Stomach (tissue), 8 donors: ENCODE measurements at regions not wholly inside any gene's neighbourhood (a gene's known extent, or its start where the extent isn't known, plus 50 kb on each side); places are given as distances from the start of the nearest gene placed in this dataset.

Experiments used
- DNase-seq, 2 donors: peaks; one replicate each; pipeline versions ENCODE4 v3.0.0 to v3.0.0-alpha.2; 2013 to 2019
- H3K27ac ChIP-seq, 5 donors: fragments of 200-600 bp in 4 of 5; sonication (generic) in 4 of 5; one replicate each; pipeline ENCODE4 v1.5.1; 2013 to 2019; ENCODE audit warnings: mild to moderate bottlenecking in 1 of 5, moderate library complexity in 1 of 5
- H3K27me3 ChIP-seq, 3 donors: fragments of 200-600 bp; sonication (generic); one replicate each; pipeline ENCODE4 v1.5.1; 2017 to 2019; ENCODE audit warnings: mixed run types in 1 of 3
- H3K36me3 ChIP-seq, 4 donors: fragments of 200-600 bp; sonication (generic); 1 replicate in 3 of 4; 2 replicates in 1 of 4; pipeline ENCODE4 v1.5.1; 2016 to 2019
- H3K4me1 ChIP-seq, 4 donors: fragments of 200-600 bp; sonication (generic); one replicate each; pipeline ENCODE4 v1.5.1; 2016 to 2019
- H3K4me3 ChIP-seq, 4 donors: fragments of 200-600 bp; sonication (generic) in 3 of 4; one replicate each; pipeline ENCODE4 v1.5.1; 2016 to 2019; ENCODE audit warnings: mild to moderate bottlenecking in 1 of 4
- H3K9me3 ChIP-seq, 4 donors: fragments of 200-600 bp; sonication (generic); one replicate each; pipeline ENCODE4 v1.5.1; 2016 to 2019
- EP300 ChIP-seq: sonication (generic); formaldehyde crosslinking; IDR thresholded peaks from one replicate; pipeline ENCODE4 v1.6.1; 2017; ENCODE audit warnings: antibody characterized with exemption
- POLR2A ChIP-seq, 4 donors: fragments of 450-650 bp; IDR thresholded peaks; one replicate each; pipeline ENCODE4 v1.6.1; 2016; ENCODE audit warnings: antibody characterized with exemption in 4 of 4, control low read depth in 2 of 4, mild to moderate bottlenecking in 1 of 4, moderate library complexity in 1 of 4
- POLR2AphosphoS5 ChIP-seq, 3 donors: sonication (generic); formaldehyde crosslinking; IDR thresholded peaks; one replicate each; pipeline ENCODE4 v1.6.1; 2016; ENCODE audit warnings: antibody characterized with exemption in 3 of 3
- WGBS, 5 donors: extraction: QIAGEN DNeasy Blood & Tissue Kit in 3 of 5; methylation state at CpG; one replicate each; pipeline versions ENCODE4 v1.1.5 to v1.1.7; 2013 to 2018; 5-methylcytosine and 5-hydroxymethylcytosine counted together
- intact Hi-C: fragments of 100-400 bp; cut with DNase I; formaldehyde crosslinking; loops from one replicate; pipeline ENCODE4 v1.15.1; 2023; ENCODE audit warnings: low total_unique reads
- TF ChIP-seq, protein P1 (sequence below), 7 experiments: fragments of 450-650 bp in 4 of 7; fragments of 200-600 bp in 3 of 7; sonication (generic) in 3 of 7; IDR thresholded peaks; one replicate each; pipeline ENCODE4 v1.5.1; 2016 to 2019; ENCODE audit warnings: antibody characterized with exemption in 7 of 7, control low read depth in 2 of 7, mild to moderate bottlenecking in 1 of 7
- donor health status: healthy with polysubstance abuse.
- donor health status: Bipolar disorder and iron deficiency.
- donor health status: healthy.

DNA sequence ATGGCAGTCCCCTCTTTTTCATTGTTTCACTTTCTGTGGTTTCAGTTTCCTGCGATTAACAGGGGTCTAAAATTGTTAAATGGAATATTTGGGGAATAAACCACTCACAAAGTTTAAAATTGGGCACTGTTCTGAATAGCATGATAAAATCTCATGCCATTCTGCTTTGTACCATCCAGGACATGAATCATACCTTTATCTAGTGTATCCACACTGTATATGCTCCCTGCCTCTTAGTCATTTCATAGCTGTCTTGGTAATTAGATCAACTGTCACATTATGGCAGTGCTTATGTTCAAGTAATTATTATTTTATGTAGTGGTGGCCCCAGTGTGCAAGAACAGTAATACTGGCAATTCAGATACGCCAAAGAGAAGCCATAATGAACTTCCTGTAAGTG lies 734.5 kb downstream of the ZPLD1 start:
- WGBS, 5 donors: 82 to 90% (median 87%) methylated on average over 2 of the region's 2 CpGs
- intact Hi-C loops: no loop called here
- TF ChIP-seq POLR2A (IDR thresholded peaks at IDR 0.05) (no peak), POLR2AphosphoS5 (IDR thresholded peaks at IDR 0.05) (no peak), EP300 (no peak)
- TF ChIP-seq, protein P1, sequence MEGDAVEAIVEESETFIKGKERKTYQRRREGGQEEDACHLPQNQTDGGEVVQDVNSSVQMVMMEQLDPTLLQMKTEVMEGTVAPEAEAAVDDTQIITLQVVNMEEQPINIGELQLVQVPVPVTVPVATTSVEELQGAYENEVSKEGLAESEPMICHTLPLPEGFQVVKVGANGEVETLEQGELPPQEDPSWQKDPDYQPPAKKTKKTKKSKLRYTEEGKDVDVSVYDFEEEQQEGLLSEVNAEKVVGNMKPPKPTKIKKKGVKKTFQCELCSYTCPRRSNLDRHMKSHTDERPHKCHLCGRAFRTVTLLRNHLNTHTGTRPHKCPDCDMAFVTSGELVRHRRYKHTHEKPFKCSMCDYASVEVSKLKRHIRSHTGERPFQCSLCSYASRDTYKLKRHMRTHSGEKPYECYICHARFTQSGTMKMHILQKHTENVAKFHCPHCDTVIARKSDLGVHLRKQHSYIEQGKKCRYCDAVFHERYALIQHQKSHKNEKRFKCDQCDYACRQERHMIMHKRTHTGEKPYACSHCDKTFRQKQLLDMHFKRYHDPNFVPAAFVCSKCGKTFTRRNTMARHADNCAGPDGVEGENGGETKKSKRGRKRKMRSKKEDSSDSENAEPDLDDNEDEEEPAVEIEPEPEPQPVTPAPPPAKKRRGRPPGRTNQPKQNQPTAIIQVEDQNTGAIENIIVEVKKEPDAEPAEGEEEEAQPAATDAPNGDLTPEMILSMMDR (IDR thresholded peaks at IDR 0.05): no peak

DNA sequence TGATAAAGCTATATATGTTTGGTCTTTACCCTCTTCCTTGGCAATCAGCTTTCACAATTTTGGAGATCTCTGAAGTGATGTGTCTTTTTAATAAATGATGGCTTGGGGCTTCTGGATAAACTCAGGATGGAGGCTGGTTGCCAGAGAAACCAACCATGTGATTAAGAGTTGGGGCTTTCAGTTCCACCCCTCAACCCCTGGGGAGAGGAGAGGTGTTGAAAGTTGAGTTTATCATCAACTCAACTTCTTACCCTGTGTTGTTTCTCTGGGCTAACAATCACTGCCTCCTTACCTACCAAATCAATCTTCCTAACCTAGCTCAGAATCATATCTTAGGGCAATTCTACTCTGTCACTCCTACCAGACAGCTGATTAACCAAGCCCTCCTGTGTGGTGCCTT lies 735.8 kb downstream of the ZPLD1 start:
- no peak overlapping the region for H3K4me3 ChIP-seq
- DNase-seq: no peak
- no peaks in the 10 kb centered on the region for H3K9me3 ChIP-seq
- no peaks in the 10 kb centered on the region for H3K36me3 ChIP-seq
- no peaks in the 10 kb centered on the region for H3K27me3 ChIP-seq
- intact Hi-C loops: no loop called here
- no peaks in the 10 kb centered on the region for H3K4me1 ChIP-seq
- no peak overlapping the region for H3K27ac ChIP-seq
- TF ChIP-seq POLR2AphosphoS5 (IDR thresholded peaks at IDR 0.05) (no peak), POLR2A (IDR thresholded peaks at IDR 0.05) (no peak), EP300 (no peak)
- TF ChIP-seq, protein P1 (IDR thresholded peaks at IDR 0.05): no peak

More for the DNA sequence above, 734.5 kb downstream of the ZPLD1 start:
- no peak overlapping the region for H3K27ac ChIP-seq
- no peaks in the 10 kb centered on the region for H3K36me3 ChIP-seq
- H3K27me3 ChIP-seq: no peaks in the 10 kb centered on the region
- H3K4me3 ChIP-seq: no peak overlapping the region
- H3K4me1 ChIP-seq: no peaks in the 10 kb centered on the region
- H3K9me3 ChIP-seq: no peaks in the 10 kb centered on the region
- DNase-seq: no peak

DNA sequence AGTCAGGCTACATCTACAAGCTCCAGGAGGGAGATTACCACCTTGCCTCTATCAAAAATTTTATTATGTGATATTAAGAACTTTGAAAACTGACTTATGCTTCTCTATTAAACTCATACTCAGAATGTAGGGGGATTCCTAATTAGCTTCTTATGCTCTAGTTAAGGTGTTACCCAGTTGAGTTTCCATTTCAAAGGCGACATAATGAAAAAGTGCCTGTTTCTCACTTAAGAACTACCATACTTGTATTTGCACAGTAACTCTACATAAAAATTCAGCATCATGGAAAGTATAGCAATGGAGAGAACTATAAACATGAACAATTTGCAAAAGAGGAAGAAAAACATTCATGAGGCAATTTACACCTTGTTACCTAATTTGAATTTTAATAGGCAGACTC lies 739.1 kb downstream of the ZPLD1 start:
- Histone ChIP-seq H3K27ac (no peak overlapping the region), H3K4me3 (no peak overlapping the region), H3K4me1 (no peaks in the 10 kb centered on the region), H3K27me3 (no peaks in the 10 kb centered on the region), H3K36me3 (no peaks in the 10 kb centered on the region), H3K9me3 (no peaks in the 10 kb centered on the region)
- no peak for DNase-seq
- intact Hi-C loops: no loop called here
- TF ChIP-seq, protein P1 (IDR thresholded peaks at IDR 0.05): no peak
- TF ChIP-seq POLR2AphosphoS5 (IDR thresholded peaks at IDR 0.05) (no peak), EP300 (no peak), POLR2A (IDR thresholded peaks at IDR 0.05) (no peak)
- WGBS, 5 donors: 91 to 98% (median 97%) methylated on average over 1 of the region's 1 CpG

DNA sequence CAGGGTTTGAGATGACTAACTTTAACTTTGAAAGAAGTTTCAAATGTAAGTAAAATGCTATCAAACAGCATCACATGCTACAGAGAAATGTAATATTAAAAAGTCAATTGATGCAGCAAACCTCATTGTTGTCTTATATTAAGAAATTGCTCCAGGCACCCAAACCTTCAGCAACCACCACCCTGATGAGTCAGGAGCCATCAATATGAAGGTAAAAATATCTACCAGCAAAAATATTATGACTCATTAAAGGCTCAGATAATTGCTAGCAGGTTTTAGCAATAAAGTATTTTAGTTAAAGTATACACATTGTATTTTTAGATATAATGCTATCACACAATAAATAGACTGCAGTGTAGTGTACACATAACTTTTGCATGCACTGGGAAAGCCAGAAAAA lies 746.3 kb downstream of the ZPLD1 start:
- intact Hi-C loops: no loop called here
- no peak overlapping the region for H3K4me3 ChIP-seq
- H3K9me3 ChIP-seq: peaks cover 0 to 4% (median 0%) of the 10 kb centered on the region in 4 donors
- H3K4me1 ChIP-seq: no peaks in the 10 kb centered on the region
- no peak overlapping the region for H3K27ac ChIP-seq
- DNase-seq: no peak
- TF ChIP-seq EP300 (no peak), POLR2AphosphoS5 (IDR thresholded peaks at IDR 0.05) (no peak), POLR2A (IDR thresholded peaks at IDR 0.05) (no peak)
- TF ChIP-seq, protein P1 (IDR thresholded peaks at IDR 0.05): no peak
- no peaks in the 10 kb centered on the region for H3K27me3 ChIP-seq
- no peaks in the 10 kb centered on the region for H3K36me3 ChIP-seq

DNA sequence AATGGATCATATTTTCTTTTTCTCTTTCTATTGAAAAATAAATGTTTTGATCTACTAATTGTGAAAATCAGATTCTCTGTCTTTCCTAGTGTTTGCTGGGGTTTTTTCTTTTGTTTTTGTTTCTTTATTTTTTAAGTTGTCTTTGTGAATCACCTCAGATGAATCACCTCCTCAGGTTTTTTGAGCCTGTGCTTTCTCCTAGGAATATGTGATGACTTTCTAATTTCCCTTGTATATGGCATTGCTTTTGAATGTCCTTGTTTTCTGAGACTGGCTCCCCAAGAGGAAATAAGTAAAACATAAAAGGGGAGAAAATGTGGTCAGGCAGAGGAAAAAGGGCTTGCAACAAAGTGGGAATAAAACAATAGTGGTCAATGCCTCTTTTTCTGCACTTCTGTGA lies 750.0 kb downstream of the ZPLD1 start:
- no peaks in the 10 kb centered on the region for H3K4me1 ChIP-seq
- intact Hi-C loops: no loop called here

More for the DNA sequence above, 750.0 kb downstream of the ZPLD1 start:
- no peaks in the 10 kb centered on the region for H3K36me3 ChIP-seq
- H3K9me3 ChIP-seq: peaks cover 0 to 4% (median 0%) of the 10 kb centered on the region in 4 donors
- TF ChIP-seq, protein P1 (IDR thresholded peaks at IDR 0.05): no peak
- TF ChIP-seq POLR2A (IDR thresholded peaks at IDR 0.05) (no peak), EP300 (no peak), POLR2AphosphoS5 (IDR thresholded peaks at IDR 0.05) (no peak)
- no peak overlapping the region for H3K27ac ChIP-seq
- DNase-seq: no peak
- no peaks in the 10 kb centered on the region for H3K27me3 ChIP-seq
- H3K4me3 ChIP-seq: no peak overlapping the region
